HepG2 (cell line): ENCODE measurements at regions not wholly inside any gene's neighbourhood (a gene's known extent, or its start where the extent isn't known, plus 50 kb on each side); places are given as distances from the start of the nearest gene placed in this dataset.
"Not testable (repeated sequence)": the region's sequence is repeated elsewhere in the genome, so short reads cannot be mapped to it uniquely, and the experiment has no call there.

Experiments used
- ATAC-seq: fragments of 200-7000 bp; cut with Tn5 transposase; 3 replicates; pipeline ENCODE4 v1.9.1; 2020; ENCODE audit warnings: mild to moderate bottlenecking, moderate library complexity
- BruUV-seq: library from RNA; stranded (reverse); fragments of 400-500 nt; replicated peaks from 2 replicates; lab custom pipeline; 2021; lab: Mats Ljungman, UMichigan
- CTCF ChIA-PET: fragments of 300-600 bp; formaldehyde crosslinking; extraction: SDS; loops from one replicate; lab custom pipeline; 2021; ENCODE audit warnings: low total read pairs, inconsistent platforms, low intra/inter-chr PET ratio; lab: Yijun Ruan, JAX
- POLR2A ChIA-PET: fragments of 350-600 bp; sonication (Branson Sonifier 250); formaldehyde crosslinking; loops from one replicate; lab custom pipeline; 2020; ENCODE audit warnings: antibody characterized with exemption, inconsistent platforms; lab: Yijun Ruan, JAX
- DNase-seq: peaks from one replicate; pipeline ENCODE4 v3.0.0-alpha.2; 2015; ENCODE audit warnings: low spot score
- FAIRE-seq: peaks from 3 replicates; lab custom pipeline; 2011; peaks lifted over from hg19 to GRCh38; lab: Jason Lieb, UNC
- H2AFZ ChIP-seq: one replicate; pipeline ENCODE4 v1.6.1; 2011; ENCODE audit warnings: low read length, inconsistent platforms
- H3K27ac ChIP-seq: fragments of 300-600 bp; 3 replicates; pipeline ENCODE4 v1.8.0; 2011; ENCODE audit warnings: mixed run types, mild to moderate bottlenecking, mixed read lengths, low read length, inconsistent platforms; ENCODE audit not compliant: insufficient read depth; ENCODE audit errors: extremely low read length
- H3K27me3 ChIP-seq, 2 experiments: fragments of 200-600 bp in 1 of 2; 2 replicates in 1 of 2; 3 replicates in 1 of 2; pipeline versions ENCODE4 v1.6.0 to v1.8.0; 2011; ENCODE audit warnings: low read length in 2 of 2, mild to moderate bottlenecking in 2 of 2, moderate library complexity in 2 of 2, inconsistent platforms in 1 of 2; ENCODE audit not compliant: insufficient read depth in 2 of 2, control insufficient read depth in 1 of 2
- H3K36me3 ChIP-seq, 2 experiments: fragments of 200-600 bp in 1 of 2; replicated peaks in 1 of 2; 2 replicates in 1 of 2; 3 replicates in 1 of 2; pipeline versions ENCODE4 v1.5.1 to v1.8.0; 2011; ENCODE audit warnings: low read length in 2 of 2, inconsistent platforms in 1 of 2; ENCODE audit not compliant: insufficient read depth in 2 of 2, control insufficient read depth in 1 of 2
- H3K4me1 ChIP-seq: 2 replicates; pipeline ENCODE4 v1.5.1; 2012; ENCODE audit warnings: low read length, inconsistent platforms; ENCODE audit not compliant: insufficient read depth
- H3K4me2 ChIP-seq: 2 replicates; pipeline ENCODE4 v1.6.0; 2011; ENCODE audit warnings: low read depth, low read length, inconsistent platforms
- H3K4me3 ChIP-seq, 3 experiments: fragments of 200-600 bp in 1 of 3; sonication (generic), shearing (Covaris generic) in 1 of 3; replicated peaks in 1 of 3; 2 replicates each; pipeline ENCODE4 v1.5.1; 2011 to 2016; ENCODE audit warnings: low read length in 3 of 3, inconsistent platforms in 2 of 3, low read depth in 2 of 3, mild to moderate bottlenecking in 2 of 3, control low read depth in 1 of 3, mixed read lengths in 1 of 3; ENCODE audit not compliant: insufficient read depth in 1 of 3
- H3K79me2 ChIP-seq: one replicate; pipeline ENCODE4 v1.6.1; 2011; ENCODE audit warnings: low read length, inconsistent platforms; ENCODE audit not compliant: insufficient read depth
- H3K9ac ChIP-seq: 2 replicates; pipeline ENCODE4 v1.6.0; 2011; ENCODE audit warnings: mild to moderate bottlenecking, low read depth, low read length, inconsistent platforms; ENCODE audit not compliant: insufficient read depth
- H3K9me3 ChIP-seq: 2 replicates; pipeline ENCODE4 v1.5.1; 2012; ENCODE audit warnings: mild to moderate bottlenecking, low read length
- H4K20me1 ChIP-seq: 2 replicates; pipeline ENCODE4 v1.6.0; 2011; ENCODE audit warnings: inconsistent platforms, mild to moderate bottlenecking, low read length, moderate library complexity; ENCODE audit not compliant: insufficient read depth
- WGBS: methylation state at CpG from one replicate; pipeline ENCODE4 v1.1.6; 2017; ENCODE audit warnings: low lambda C conversion rate; 5-methylcytosine and 5-hydroxymethylcytosine counted together
- in situ Hi-C: cut with HindIII; loops from 2 replicates; pipeline ENCODE4 v1.10.0; 2017; ENCODE audit warnings: low pct_unique_long_range_greater_than_20kb; ENCODE audit not compliant: extremely low pct_ligation_motif_present
- intact Hi-C: fragments of 100-400 bp; cut with micrococcal nuclease; formaldehyde crosslinking; loops from one replicate; pipeline ENCODE4 v1.10.0; 2022; ENCODE audit not compliant: unreplicated experiment

- CTCF ChIA-PET, H3K4me1 ChIP-seq: not testable (repeated sequence)
These were observed 153.1 kb upstream of the C1QTNF3 start for GRCh38 chr5:34196091-34196490.

GRCh38 chr5:34205347-34205746 lies 162.3 kb upstream of the C1QTNF3 start:
- FAIRE-seq, ATAC-seq, POLR2A ChIA-PET: not testable (repeated sequence)

More at GRCh38 chr5:34196091-34196490, 153.1 kb upstream of the C1QTNF3 start:
- H3K79me2 ChIP-seq, H3K36me3 ChIP-seq, H3K9me3 ChIP-seq, H3K27me3 ChIP-seq, H3K9ac ChIP-seq, H4K20me1 ChIP-seq, H2AFZ ChIP-seq, H3K4me2 ChIP-seq, ATAC-seq, intact Hi-C loops, BruUV-seq, FAIRE-seq, POLR2A ChIA-PET, H3K4me3 ChIP-seq, H3K27ac ChIP-seq, DNase-seq: not testable (repeated sequence)
- in situ Hi-C loops, result loop anchor here (25.0 kb wide), 1 partner anchor 266 kb away; no protein-coding TSS in a partner anchor
- 94% methylated on average over 7 of the region's 7 CpGs for WGBS

GRCh38 chr5:34217386-34217785 lies 174.4 kb upstream of the C1QTNF3 start:
- DNase-seq, H3K4me2 ChIP-seq, BruUV-seq, H3K9ac ChIP-seq, H3K9me3 ChIP-seq, H3K4me3 ChIP-seq, H3K27ac ChIP-seq, CTCF ChIA-PET, H2AFZ ChIP-seq, H3K36me3 ChIP-seq, H3K79me2 ChIP-seq, H3K27me3 ChIP-seq, intact Hi-C loops, FAIRE-seq, POLR2A ChIA-PET, H4K20me1 ChIP-seq, ATAC-seq, H3K4me1 ChIP-seq, in situ Hi-C loops: not testable (repeated sequence)
- 97% methylated on average over 1 of the region's 1 CpG for WGBS

More at GRCh38 chr5:34205347-34205746, 162.3 kb upstream of the C1QTNF3 start:
- H3K4me2 ChIP-seq, DNase-seq, H4K20me1 ChIP-seq, H3K4me1 ChIP-seq, H3K9me3 ChIP-seq, H2AFZ ChIP-seq, H3K9ac ChIP-seq, BruUV-seq, intact Hi-C loops, H3K27me3 ChIP-seq, H3K4me3 ChIP-seq, CTCF ChIA-PET, in situ Hi-C loops, H3K27ac ChIP-seq, H3K36me3 ChIP-seq, H3K79me2 ChIP-seq: not testable (repeated sequence)
- 100% methylated on average over 1 of the region's 1 CpG for WGBS

DNA sequence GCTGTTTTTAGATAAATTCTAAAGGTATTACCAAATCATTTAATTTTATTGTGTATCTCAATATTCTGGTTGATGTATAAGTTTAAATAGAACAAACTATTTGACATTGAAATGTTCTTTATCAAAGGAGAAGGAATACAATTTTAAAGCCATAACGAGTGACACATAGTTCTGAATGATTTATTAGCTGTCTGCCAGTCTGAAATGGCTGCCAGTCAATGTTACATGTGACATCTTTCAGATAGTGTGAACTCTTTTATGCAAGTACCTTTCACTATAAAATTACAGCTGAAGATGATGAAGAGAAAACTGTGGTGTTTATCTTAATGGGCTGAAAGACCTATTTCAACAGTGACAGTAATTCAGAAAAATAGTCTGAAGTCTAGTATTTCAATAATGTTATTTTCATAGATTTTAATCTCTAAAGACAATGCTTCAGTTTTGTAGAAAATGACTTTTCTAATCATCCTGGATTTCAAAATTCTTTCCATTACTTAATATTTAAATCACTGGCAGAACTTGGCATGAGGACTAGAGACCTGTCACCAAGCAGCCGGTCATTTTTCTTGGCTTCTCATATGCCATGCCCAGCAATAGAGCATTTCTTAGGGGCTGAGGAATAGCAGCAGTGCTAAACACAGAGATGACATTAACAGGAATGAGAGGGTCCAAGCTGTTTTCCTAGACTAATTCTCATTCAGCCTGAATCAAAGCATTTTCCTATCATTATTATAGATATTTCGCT lies 178.5 kb upstream of the C1QTNF3 start:
- in situ Hi-C loops, result not testable (repeated sequence)

More for the DNA sequence above, 178.5 kb upstream of the C1QTNF3 start:
- H3K4me2 ChIP-seq, CTCF ChIA-PET, H3K9ac ChIP-seq, H3K9me3 ChIP-seq, H3K27me3 ChIP-seq, ATAC-seq, POLR2A ChIA-PET, H3K4me1 ChIP-seq, H3K4me3 ChIP-seq, H3K36me3 ChIP-seq, H3K79me2 ChIP-seq, FAIRE-seq, DNase-seq, H3K27ac ChIP-seq, H4K20me1 ChIP-seq, H2AFZ ChIP-seq, BruUV-seq, intact Hi-C loops: not testable (repeated sequence)
- whole genome bisulfite sequencing, result 87% methylated on average over 3 of the region's 3 CpGs
